Esophagus squamous epithelium (tissue), 4 donors: ENCODE measurements at regions not wholly inside any gene's neighbourhood (a gene's known extent, or its start where the extent isn't known, plus 50 kb on each side); places are given as distances from the start of the nearest gene placed in this dataset.

Experiments
- POLR2A ChIP-seq, 4 donors: fragments of 450-650 bp; IDR thresholded peaks; one replicate each; pipeline ENCODE4 v1.6.1; 2017; ENCODE audit warnings: antibody characterized with exemption in 4 of 4, mild to moderate bottlenecking in 4 of 4, moderate library complexity in 3 of 4
- TF ChIP-seq, protein P1 (sequence below), 6 experiments: fragments of 450-650 bp in 4 of 6; fragments of 200-600 bp in 2 of 6; sonication (generic) in 2 of 6; IDR thresholded peaks; one replicate each; pipeline ENCODE4 v1.5.1; 2016 to 2019; ENCODE audit warnings: antibody characterized with exemption in 6 of 6, mild to moderate bottlenecking in 4 of 6, moderate library complexity in 4 of 6

DNA sequence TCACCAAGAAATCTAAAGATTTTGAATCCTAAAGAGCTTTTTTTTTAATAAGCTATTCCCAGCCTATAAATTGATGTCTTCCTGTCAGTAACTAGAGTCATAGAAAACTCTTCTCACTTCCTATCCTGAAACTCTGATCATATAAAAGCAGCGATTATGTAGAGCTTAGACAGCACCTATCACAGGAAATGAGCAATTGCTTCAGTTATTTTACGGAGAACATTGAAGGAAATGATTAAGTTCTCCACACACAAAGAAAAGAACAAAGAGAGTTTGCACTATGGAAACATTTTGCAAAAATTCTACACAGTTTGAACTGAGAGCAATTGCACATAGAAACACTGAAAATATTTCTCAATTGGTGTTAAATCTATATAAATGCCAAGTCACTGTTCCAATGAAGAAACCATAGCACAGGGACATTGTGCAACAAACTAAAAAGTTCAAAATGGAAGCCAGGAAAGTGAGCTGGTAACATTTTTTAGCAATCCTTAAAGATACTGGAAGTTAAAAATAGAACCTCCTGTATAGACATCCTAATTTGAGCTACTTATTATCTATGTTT lies 291.5 kb upstream of the ARHGEF26 start:
- TF ChIP-seq, protein P1, sequence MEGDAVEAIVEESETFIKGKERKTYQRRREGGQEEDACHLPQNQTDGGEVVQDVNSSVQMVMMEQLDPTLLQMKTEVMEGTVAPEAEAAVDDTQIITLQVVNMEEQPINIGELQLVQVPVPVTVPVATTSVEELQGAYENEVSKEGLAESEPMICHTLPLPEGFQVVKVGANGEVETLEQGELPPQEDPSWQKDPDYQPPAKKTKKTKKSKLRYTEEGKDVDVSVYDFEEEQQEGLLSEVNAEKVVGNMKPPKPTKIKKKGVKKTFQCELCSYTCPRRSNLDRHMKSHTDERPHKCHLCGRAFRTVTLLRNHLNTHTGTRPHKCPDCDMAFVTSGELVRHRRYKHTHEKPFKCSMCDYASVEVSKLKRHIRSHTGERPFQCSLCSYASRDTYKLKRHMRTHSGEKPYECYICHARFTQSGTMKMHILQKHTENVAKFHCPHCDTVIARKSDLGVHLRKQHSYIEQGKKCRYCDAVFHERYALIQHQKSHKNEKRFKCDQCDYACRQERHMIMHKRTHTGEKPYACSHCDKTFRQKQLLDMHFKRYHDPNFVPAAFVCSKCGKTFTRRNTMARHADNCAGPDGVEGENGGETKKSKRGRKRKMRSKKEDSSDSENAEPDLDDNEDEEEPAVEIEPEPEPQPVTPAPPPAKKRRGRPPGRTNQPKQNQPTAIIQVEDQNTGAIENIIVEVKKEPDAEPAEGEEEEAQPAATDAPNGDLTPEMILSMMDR (IDR thresholded peaks at IDR 0.05): no peak
- TF ChIP-seq POLR2A (IDR thresholded peaks at IDR 0.05): no peak
